ENCODE measurements at regions not wholly inside any gene's neighbourhood (a gene's known extent, or its start where the extent isn't known, plus 50 kb on each side); places are given as distances from the start of the nearest gene placed in this dataset.
A peak's percentile ranks its signal among the peaks of the same experiment; 100 is the strongest.
"Not testable (repeated sequence)": the region's sequence is repeated elsewhere in the genome, so short reads cannot be mapped to it uniquely, and the experiment has no call there.

GRCh38 chr9:63775092-63775426, 1510.0 kb downstream of the FOXD4L5 start:
- H3K36me3 Mint-ChIP-seq, DNase-seq, CTCF ChIA-PET, H3K27me3 Mint-ChIP-seq, H3K27ac Mint-ChIP-seq, H3K4me3 Mint-ChIP-seq, H3K9me3 Mint-ChIP-seq, H3K4me1 Mint-ChIP-seq: not testable (repeated sequence)

- not testable (repeated sequence) for H3K4me1 Mint-ChIP-seq
Observed at GRCh38 chr9:63774369-63775091, 1510.5 kb downstream of the FOXD4L5 start.

GRCh38 chr9:63762230-63762629, 1522.8 kb downstream of the FOXD4L5 start:
- CTCF ChIA-PET, DNase-seq, H3K4me3 Mint-ChIP-seq, H3K4me1 Mint-ChIP-seq, H3K9me3 Mint-ChIP-seq, H3K27ac Mint-ChIP-seq, H3K36me3 Mint-ChIP-seq, H3K27me3 Mint-ChIP-seq: not testable (repeated sequence)

More at GRCh38 chr9:63774369-63775091, 1510.5 kb downstream of the FOXD4L5 start:
- H3K9me3 Mint-ChIP-seq, H3K36me3 Mint-ChIP-seq, H3K27me3 Mint-ChIP-seq, H3K4me3 Mint-ChIP-seq, DNase-seq, H3K27ac Mint-ChIP-seq, CTCF ChIA-PET: not testable (repeated sequence)

GRCh38 chr9:63729021-63729420, 1556.0 kb downstream of the FOXD4L5 start:
- H3K4me3 Mint-ChIP-seq, DNase-seq, H3K9me3 Mint-ChIP-seq, H3K4me1 Mint-ChIP-seq, H3K36me3 Mint-ChIP-seq, CTCF ChIA-PET, H3K27me3 Mint-ChIP-seq, H3K27ac Mint-ChIP-seq: not testable (repeated sequence)

- no peak for DNase-seq
- no peak overlapping the region for H3K27ac Mint-ChIP-seq
- no peaks in the 10 kb centered on the region for H3K36me3 Mint-ChIP-seq
- H3K27me3 Mint-ChIP-seq: no peaks in the 10 kb centered on the region
- CTCF ChIA-PET: no interaction called here
- H3K9me3 Mint-ChIP-seq: no peaks in the 10 kb centered on the region
- H3K4me3 Mint-ChIP-seq: no peak overlapping the region
- H3K4me1 Mint-ChIP-seq: no peaks in the 10 kb centered on the region
Observed at GRCh38 chr9:63728287-63728686, 1556.7 kb downstream of the FOXD4L5 start.

- DNase-seq, H3K4me1 Mint-ChIP-seq, H3K9me3 Mint-ChIP-seq, H3K27me3 Mint-ChIP-seq, CTCF ChIA-PET, H3K36me3 Mint-ChIP-seq, H3K4me3 Mint-ChIP-seq, H3K27ac Mint-ChIP-seq: not testable (repeated sequence)
Observed at GRCh38 chr9:63708285-63708684, 1576.7 kb downstream of the FOXD4L5 start.

GRCh38 chr9:63704456-63704855, 1580.6 kb downstream of the FOXD4L5 start:
- H3K36me3 Mint-ChIP-seq, H3K27me3 Mint-ChIP-seq, CTCF ChIA-PET, H3K27ac Mint-ChIP-seq, DNase-seq, H3K4me1 Mint-ChIP-seq, H3K4me3 Mint-ChIP-seq: not testable (repeated sequence)
- peaks cover 17% of the 10 kb centered on the region for H3K9me3 Mint-ChIP-seq

GRCh38 chr9:63703670-63704069, 1581.3 kb downstream of the FOXD4L5 start:
- H3K4me1 Mint-ChIP-seq, H3K27ac Mint-ChIP-seq, H3K36me3 Mint-ChIP-seq, CTCF ChIA-PET, H3K4me3 Mint-ChIP-seq, H3K27me3 Mint-ChIP-seq: not testable (repeated sequence)
- peak; percentile 36 for DNase-seq
- peaks cover 17% of the 10 kb centered on the region for H3K9me3 Mint-ChIP-seq

- H3K36me3 Mint-ChIP-seq, H3K27me3 Mint-ChIP-seq, H3K4me3 Mint-ChIP-seq, H3K4me1 Mint-ChIP-seq, DNase-seq, CTCF ChIA-PET: not testable (repeated sequence)
- H3K27ac Mint-ChIP-seq: peak overlapping the region; percentile 76
- peaks cover 17% of the 10 kb centered on the region for H3K9me3 Mint-ChIP-seq
Observed at GRCh38 chr9:63703138-63703665, 1581.8 kb downstream of the FOXD4L5 start.
